ENCODE measurements at regions not wholly inside any gene's neighbourhood (a gene's known extent, or its start where the extent isn't known, plus 50 kb on each side); places are given as distances from the start of the nearest gene placed in this dataset.

DNA sequence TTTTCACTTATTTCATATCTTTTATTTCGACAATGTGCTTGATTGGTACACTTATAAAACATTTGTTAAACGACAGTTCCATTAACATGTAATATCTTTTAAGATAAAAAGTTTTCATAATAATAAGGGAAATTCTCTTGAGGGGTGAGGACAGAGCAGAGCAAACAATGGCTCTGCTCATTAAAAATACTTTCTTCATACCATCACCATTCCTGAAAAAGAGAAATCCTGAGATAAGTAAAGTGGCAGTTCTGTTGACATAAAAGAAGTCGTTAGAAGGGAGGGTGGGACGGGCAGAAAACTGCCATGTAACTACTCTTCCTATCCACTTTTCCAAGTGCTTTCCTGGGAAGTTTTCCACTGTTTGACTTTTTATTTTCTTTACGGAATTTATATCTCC is 193.6 kb upstream of the CEP162 start (continued):
- TF ChIP-seq CLOCK (CRISPR knock-in tag; IDR thresholded peaks at IDR 0.05; ENCODE audit: borderline replicate concordance) = no peak
- TF ChIP-seq ZNF3 (CRISPR knock-in tag; IDR thresholded peaks at IDR 0.05) = no peak

- Histone ChIP-seq H2AFZ (ENCODE audit: low read depth, low read length) (no peak overlapping the region), H3K27me3 (ENCODE audit: control insufficient read depth in 2 of 2, insufficient read depth in 2 of 2, low read length in 2 of 2) (0 out of 5 replicates have a peak, but pooled peaks cover 0 to 3% of the 10 kb centered on the region in 2 experiments), H3K27ac (ENCODE audit: extremely low read depth, low read depth, low read length) (no peak overlapping the region), H3K79me2 (ENCODE audit: control insufficient read depth, insufficient read depth, low read length) (no peaks in the 10 kb centered on the region), H3K4me3 (no peak overlapping the region), H3K9me3 (replicated peaks; ENCODE audit: control insufficient read depth, insufficient read depth, low read depth, low read length) (no peaks in the 10 kb centered on the region), H4K20me1 (replicated peaks; ENCODE audit: control insufficient read depth, insufficient read depth, low read length) (no peaks in the 10 kb centered on the region), H3K9me1 (ENCODE audit: control insufficient read depth, insufficient read depth, low read length) (no peaks in the 10 kb centered on the region), H3K36me3 (ENCODE audit: control insufficient read depth, insufficient read depth, low read length) (no peaks in the 10 kb centered on the region), H3K9ac (ENCODE audit: insufficient read depth in 1 of 2, low read depth in 2 of 2, low read length in 2 of 2) (no peak overlapping the region), H3K4me1 (replicated peaks in 1 of 2; ENCODE audit: control insufficient read depth in 2 of 2, insufficient read depth in 2 of 2, low read length in 2 of 2) (no peaks in the 10 kb centered on the region), H3K4me2 (ENCODE audit: insufficient read depth, low read length) (no peak overlapping the region)
- in situ Hi-C loops (cut with MboI) (no loop called here), intact Hi-C loops (cut with micrococcal nuclease) (loop anchor here (10.0 kb wide), 1 partner anchor 532 kb away; no protein-coding TSS in a partner anchor)
- FAIRE-seq = no peak
- DNase-seq (ENCODE audit: extremely low read depth in 1 of 4, low spot score in 3 of 4) = no peak
- ATAC-seq = no peak
- no TSS peak for BruUV-seq (replicated peaks)
- CTCF ChIA-PET (ENCODE audit: low intra/inter-chr PET ratio) = no interaction called here
- POLR2A ChIA-PET = no interaction called here
- 0% methylated on average over 3 of the region's 3 CpGs for WGBS (ENCODE audit: insufficient coverage, low coverage, missing lambda C conversion rate)
- TF ChIP-seq, protein P1, sequence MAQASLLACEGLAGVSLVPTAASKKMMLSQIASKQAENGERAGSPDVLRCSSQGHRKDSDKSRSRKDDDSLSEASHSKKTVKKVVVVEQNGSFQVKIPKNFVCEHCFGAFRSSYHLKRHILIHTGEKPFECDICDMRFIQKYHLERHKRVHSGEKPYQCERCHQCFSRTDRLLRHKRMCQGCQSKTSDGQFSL (CRISPR knock-in tag; IDR thresholded peaks at IDR 0.05) = no peak
- TF ChIP-seq, protein P1 (tag; IDR thresholded peaks at IDR 0.05) = no peak
- TF ChIP-seq MAFK (IDR thresholded peaks at IDR 0.05; ENCODE audit: low read length) (no peak), CCAR2 (IDR thresholded peaks at IDR 0.05; ENCODE audit: low read depth, low read length) (no peak), NFE2 (IDR thresholded peaks at IDR 0.05; ENCODE audit: low read depth) (no peak), POLR3A (IDR thresholded peaks at IDR 0.05; ENCODE audit: borderline replicate concordance, extremely low read depth, insufficient read depth, insufficient read length) (no peak), ZNF445 (CRISPR knock-in tag; IDR thresholded peaks at IDR 0.05; ENCODE audit: low read depth) (no peak), CEBPB (tag; IDR thresholded peaks at IDR 0.05) (no peak), AFF4 (CRISPR knock-in tag; IDR thresholded peaks at IDR 0.05) (no peak)
- TF ChIP-seq, protein P2, sequence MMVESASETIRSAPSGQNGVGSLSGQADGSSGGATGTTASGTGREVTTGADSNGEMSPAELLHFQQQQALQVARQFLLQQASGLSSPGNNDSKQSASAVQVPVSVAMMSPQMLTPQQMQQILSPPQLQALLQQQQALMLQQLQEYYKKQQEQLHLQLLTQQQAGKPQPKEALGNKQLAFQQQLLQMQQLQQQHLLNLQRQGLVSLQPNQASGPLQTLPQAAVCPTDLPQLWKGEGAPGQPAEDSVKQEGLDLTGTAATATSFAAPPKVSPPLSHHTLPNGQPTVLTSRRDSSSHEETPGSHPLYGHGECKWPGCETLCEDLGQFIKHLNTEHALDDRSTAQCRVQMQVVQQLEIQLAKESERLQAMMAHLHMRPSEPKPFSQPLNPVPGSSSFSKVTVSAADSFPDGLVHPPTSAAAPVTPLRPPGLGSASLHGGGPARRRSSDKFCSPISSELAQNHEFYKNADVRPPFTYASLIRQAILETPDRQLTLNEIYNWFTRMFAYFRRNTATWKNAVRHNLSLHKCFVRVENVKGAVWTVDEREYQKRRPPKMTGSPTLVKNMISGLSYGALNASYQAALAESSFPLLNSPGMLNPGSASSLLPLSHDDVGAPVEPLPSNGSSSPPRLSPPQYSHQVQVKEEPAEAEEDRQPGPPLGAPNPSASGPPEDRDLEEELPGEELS (CRISPR knock-in tag; IDR thresholded peaks at IDR 0.05; ENCODE audit: borderline replicate concordance) = no peak
Observed at GRCh38 chr6:84417260-84417659, 189.8 kb upstream of the CEP162 start.

Data from K562 (cell line).